Body of pancreas (tissue), 4 donors: ENCODE measurements at regions not wholly inside any gene's neighbourhood (a gene's known extent, or its start where the extent isn't known, plus 50 kb on each side); places are given as distances from the start of the nearest gene placed in this dataset.

Experiments used
- POLR2A ChIP-seq, 3 donors: fragments of 450-650 bp; IDR thresholded peaks; one replicate each; pipeline ENCODE4 v1.6.1; 2016; ENCODE audit warnings: antibody characterized with exemption in 3 of 3, mild to moderate bottlenecking in 2 of 3
- TF ChIP-seq, protein P1 (sequence below), 7 experiments: fragments of 450-650 bp in 4 of 7; fragments of 200-600 bp in 3 of 7; sonication (generic) in 3 of 7; IDR thresholded peaks; one replicate each; pipeline ENCODE4 v1.5.1; 2016 to 2019; ENCODE audit warnings: antibody characterized with exemption in 7 of 7

DNA sequence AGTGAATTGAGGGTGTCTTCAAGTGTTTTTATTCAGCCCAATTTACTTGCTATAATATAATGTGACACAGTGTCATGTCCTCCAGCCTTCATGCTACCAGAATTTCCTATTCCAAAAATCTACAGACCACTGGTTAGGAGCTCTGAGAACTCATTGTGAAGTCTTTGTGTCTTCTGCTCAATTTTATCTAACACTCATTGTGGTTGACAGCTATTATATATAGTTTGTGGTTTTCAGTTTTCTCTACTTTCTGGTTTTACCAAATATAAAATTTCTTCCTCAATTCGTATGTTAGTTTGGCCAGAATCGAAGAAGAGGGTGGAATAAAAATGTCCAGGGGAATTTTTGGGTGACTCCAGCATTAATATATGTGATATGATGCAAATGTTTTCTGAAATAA is 509.3 kb upstream of the NUDT12 start:
- no peak for TF ChIP-seq POLR2A (IDR thresholded peaks at IDR 0.05)
- TF ChIP-seq, protein P1, sequence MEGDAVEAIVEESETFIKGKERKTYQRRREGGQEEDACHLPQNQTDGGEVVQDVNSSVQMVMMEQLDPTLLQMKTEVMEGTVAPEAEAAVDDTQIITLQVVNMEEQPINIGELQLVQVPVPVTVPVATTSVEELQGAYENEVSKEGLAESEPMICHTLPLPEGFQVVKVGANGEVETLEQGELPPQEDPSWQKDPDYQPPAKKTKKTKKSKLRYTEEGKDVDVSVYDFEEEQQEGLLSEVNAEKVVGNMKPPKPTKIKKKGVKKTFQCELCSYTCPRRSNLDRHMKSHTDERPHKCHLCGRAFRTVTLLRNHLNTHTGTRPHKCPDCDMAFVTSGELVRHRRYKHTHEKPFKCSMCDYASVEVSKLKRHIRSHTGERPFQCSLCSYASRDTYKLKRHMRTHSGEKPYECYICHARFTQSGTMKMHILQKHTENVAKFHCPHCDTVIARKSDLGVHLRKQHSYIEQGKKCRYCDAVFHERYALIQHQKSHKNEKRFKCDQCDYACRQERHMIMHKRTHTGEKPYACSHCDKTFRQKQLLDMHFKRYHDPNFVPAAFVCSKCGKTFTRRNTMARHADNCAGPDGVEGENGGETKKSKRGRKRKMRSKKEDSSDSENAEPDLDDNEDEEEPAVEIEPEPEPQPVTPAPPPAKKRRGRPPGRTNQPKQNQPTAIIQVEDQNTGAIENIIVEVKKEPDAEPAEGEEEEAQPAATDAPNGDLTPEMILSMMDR (IDR thresholded peaks at IDR 0.05), result no peak
